ENCODE measurements at regions not wholly inside any gene's neighbourhood (a gene's known extent, or its start where the extent isn't known, plus 50 kb on each side); places are given as distances from the start of the nearest gene placed in this dataset.
"Not testable (repeated sequence)": the region's sequence is repeated elsewhere in the genome, so short reads cannot be mapped to it uniquely, and the experiment has no call there.

DNA sequence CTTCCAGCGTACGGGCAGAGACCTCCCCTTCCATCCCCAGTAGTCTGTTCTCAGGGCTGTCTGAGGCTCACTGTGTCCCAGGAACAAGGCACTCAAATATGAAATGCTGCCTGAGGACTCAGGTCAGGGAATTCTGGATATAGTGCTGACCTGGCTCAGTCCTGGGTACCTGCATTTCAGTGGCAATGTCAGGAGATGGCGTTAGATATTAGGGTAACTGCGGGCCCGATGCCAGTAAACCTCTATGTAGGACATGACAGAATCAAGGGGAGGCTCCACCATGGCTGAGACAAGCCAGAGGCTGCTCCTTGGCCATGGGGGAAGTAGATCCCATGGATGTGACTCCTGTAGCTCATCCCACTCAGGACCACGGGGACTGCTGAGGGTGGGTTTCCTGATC is 131.7 kb downstream of the ZNF280B start:
- TF ChIP-seq, protein P1, sequence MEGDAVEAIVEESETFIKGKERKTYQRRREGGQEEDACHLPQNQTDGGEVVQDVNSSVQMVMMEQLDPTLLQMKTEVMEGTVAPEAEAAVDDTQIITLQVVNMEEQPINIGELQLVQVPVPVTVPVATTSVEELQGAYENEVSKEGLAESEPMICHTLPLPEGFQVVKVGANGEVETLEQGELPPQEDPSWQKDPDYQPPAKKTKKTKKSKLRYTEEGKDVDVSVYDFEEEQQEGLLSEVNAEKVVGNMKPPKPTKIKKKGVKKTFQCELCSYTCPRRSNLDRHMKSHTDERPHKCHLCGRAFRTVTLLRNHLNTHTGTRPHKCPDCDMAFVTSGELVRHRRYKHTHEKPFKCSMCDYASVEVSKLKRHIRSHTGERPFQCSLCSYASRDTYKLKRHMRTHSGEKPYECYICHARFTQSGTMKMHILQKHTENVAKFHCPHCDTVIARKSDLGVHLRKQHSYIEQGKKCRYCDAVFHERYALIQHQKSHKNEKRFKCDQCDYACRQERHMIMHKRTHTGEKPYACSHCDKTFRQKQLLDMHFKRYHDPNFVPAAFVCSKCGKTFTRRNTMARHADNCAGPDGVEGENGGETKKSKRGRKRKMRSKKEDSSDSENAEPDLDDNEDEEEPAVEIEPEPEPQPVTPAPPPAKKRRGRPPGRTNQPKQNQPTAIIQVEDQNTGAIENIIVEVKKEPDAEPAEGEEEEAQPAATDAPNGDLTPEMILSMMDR (IDR thresholded peaks at IDR 0.05): not testable (repeated sequence)
- not testable (repeated sequence) for TF ChIP-seq POLR2A (IDR thresholded peaks at IDR 0.05)

All from adrenal gland (tissue), 5 donors.